Calu3 (cell line): ENCODE measurements at regions not wholly inside any gene's neighbourhood (a gene's known extent, or its start where the extent isn't known, plus 50 kb on each side); places are given as distances from the start of the nearest gene placed in this dataset.

ENCODE experiments used
- BruUV-seq: library from RNA; stranded (reverse); fragments of 400-500 nt; replicated peaks from 2 replicates; lab custom pipeline; 2021; lab: Mats Ljungman, UMichigan
- CTCF ChIA-PET: fragments of 300-600 bp; sonication (Branson Sonifier 250); formaldehyde crosslinking; loops from one replicate; lab custom pipeline; 2022; ENCODE audit warnings: antibody characterized with exemption; lab: Charles Lee
- DNase-seq: peaks from one replicate; pipeline ENCODE4 v3.0.0; 2022
- H3K27ac Mint-ChIP-seq: one replicate; pipeline ENCODE4 v1.8.0; 2022; ENCODE audit warnings: mixed read lengths; ENCODE audit not compliant: unreplicated experiment
- H3K27me3 Mint-ChIP-seq: one replicate; pipeline ENCODE4 v1.8.0; 2022; ENCODE audit warnings: mixed read lengths; ENCODE audit not compliant: unreplicated experiment
- H3K36me3 Mint-ChIP-seq: one replicate; pipeline ENCODE4 v1.8.0; 2022; ENCODE audit warnings: mild to moderate bottlenecking, moderate library complexity, mixed read lengths; ENCODE audit not compliant: insufficient read depth, unreplicated experiment
- H3K4me1 Mint-ChIP-seq: one replicate; pipeline ENCODE4 v1.8.0; 2022; ENCODE audit warnings: mild to moderate bottlenecking, low read depth, mixed read lengths; ENCODE audit not compliant: unreplicated experiment
- H3K4me3 Mint-ChIP-seq: one replicate; pipeline ENCODE4 v1.8.0; 2022; ENCODE audit warnings: mild to moderate bottlenecking, low read depth, moderate library complexity, mixed read lengths; ENCODE audit not compliant: unreplicated experiment
- H3K9me3 Mint-ChIP-seq: one replicate; pipeline ENCODE4 v1.8.0; 2022; ENCODE audit warnings: low read depth, mixed read lengths; ENCODE audit not compliant: unreplicated experiment
- CTCF ChIP-seq: fragments of 200-600 bp; IDR thresholded peaks from one replicate; pipeline ENCODE4 v1.8.0; 2022; ENCODE audit warnings: antibody characterized with exemption; ENCODE audit not compliant: unreplicated experiment
- intact Hi-C: fragments of 100-400 bp; cut with micrococcal nuclease; formaldehyde crosslinking; loops from one replicate; pipeline ENCODE4 v1.10.0; 2022; ENCODE audit not compliant: unreplicated experiment

DNA sequence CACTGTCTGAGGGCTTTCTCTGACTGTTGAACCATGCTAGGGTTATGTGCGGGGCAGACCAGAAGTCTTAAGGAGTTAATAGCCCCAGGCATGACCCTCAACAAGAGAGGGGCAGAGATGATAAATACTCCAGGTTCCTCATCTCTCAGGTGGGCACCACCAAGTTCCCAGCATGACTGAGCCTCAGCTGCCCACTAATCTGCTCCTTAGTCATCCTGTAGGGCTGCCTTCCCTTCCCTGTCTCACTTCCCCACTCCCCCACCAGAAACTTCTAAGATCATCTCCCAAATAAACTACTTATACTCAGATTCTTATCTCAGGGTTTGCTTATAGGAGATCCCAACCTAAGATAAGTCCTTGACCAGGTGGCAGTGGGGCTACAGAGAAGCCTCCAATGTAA, 101.7 kb upstream of the PRNP start:
- intact Hi-C loops, result no loop called here
- CTCF ChIA-PET, result interaction anchor here (0.5 to 0.7 kb wide), 3 partner anchors 14 to 468 kb away, joined by 3 to 6 read pairs (median 4); no protein-coding TSS in a partner anchor
- no peak overlapping the region for H3K4me3 Mint-ChIP-seq

GRCh38 chr20:4581838-4582237, 104.4 kb upstream of the PRNP start:
- Mint-ChIP-seq H3K4me3 (no peak overlapping the region), H3K36me3 (no peaks in the 10 kb centered on the region), H3K27me3 (peaks cover 97% of the 10 kb centered on the region), H3K27ac (no peak overlapping the region), H3K9me3 (no peaks in the 10 kb centered on the region), H3K4me1 (no peaks in the 10 kb centered on the region)
- CTCF ChIA-PET, result no interaction called here
- intact Hi-C loops, result no loop called here
- no peak for TF ChIP-seq CTCF
- no TSS peak for BruUV-seq
- DNase-seq, result no peak

More for the DNA sequence above, 101.7 kb upstream of the PRNP start:
- Mint-ChIP-seq H3K9me3 (no peaks in the 10 kb centered on the region), H3K27ac (no peak overlapping the region), H3K36me3 (no peaks in the 10 kb centered on the region), H3K4me1 (no peaks in the 10 kb centered on the region), H3K27me3 (peaks cover 75% of the 10 kb centered on the region)
- no peak for TF ChIP-seq CTCF
- DNase-seq, result no peak
- BruUV-seq, result no TSS peak

- CTCF ChIA-PET, result no interaction called here
- Mint-ChIP-seq H3K27me3 (peaks cover 93% of the 10 kb centered on the region), H3K36me3 (no peaks in the 10 kb centered on the region), H3K9me3 (no peaks in the 10 kb centered on the region), H3K27ac (no peak overlapping the region), H3K4me1 (no peaks in the 10 kb centered on the region), H3K4me3 (no peak overlapping the region)
- no peak for DNase-seq
- intact Hi-C loops, result no loop called here
- TF ChIP-seq CTCF, result no peak
- no TSS peak for BruUV-seq
Observed at GRCh38 chr20:4578375-4578774, 107.9 kb upstream of the PRNP start.

DNA sequence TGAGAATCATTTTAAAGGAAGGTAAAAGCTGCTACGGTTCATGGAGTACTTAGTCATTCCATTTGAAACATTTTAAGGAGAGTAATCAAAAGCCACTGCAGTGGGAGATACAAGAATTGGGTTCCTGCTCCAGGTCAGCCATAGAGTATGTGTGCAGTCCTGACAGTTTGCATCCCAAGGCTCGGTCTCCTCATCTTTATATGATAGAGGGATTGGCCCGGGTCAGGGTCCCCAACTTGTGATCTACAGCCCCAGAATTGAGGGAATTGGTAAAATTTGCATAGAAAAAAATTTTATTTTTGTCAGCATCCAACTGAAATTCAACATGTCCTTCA, 111.9 kb upstream of the PRNP start:
- Mint-ChIP-seq H3K9me3 (no peaks in the 10 kb centered on the region), H3K4me1 (no peaks in the 10 kb centered on the region), H3K27ac (no peak overlapping the region), H3K36me3 (no peaks in the 10 kb centered on the region), H3K4me3 (no peak overlapping the region), H3K27me3 (peaks cover 94% of the 10 kb centered on the region)
- CTCF ChIA-PET, result no interaction called here
- intact Hi-C loops, result no loop called here
- TF ChIP-seq CTCF, result no peak
- BruUV-seq, result no TSS peak
- no peak for DNase-seq
